GM23248 (cell line): ENCODE measurements at regions not wholly inside any gene's neighbourhood (a gene's known extent, or its start where the extent isn't known, plus 50 kb on each side); places are given as distances from the start of the nearest gene placed in this dataset.

Experiments
- EZH2 ChIP-seq: fragments of 200-600 bp; sonication (generic); IDR thresholded peaks from 2 replicates; pipeline ENCODE4 v1.6.1; 2018; ENCODE audit warnings: antibody characterized with exemption, mild to moderate bottlenecking; ENCODE audit not compliant: insufficient read depth, poor library complexity, severe bottlenecking
- EZH2phosphoT487 ChIP-seq: fragments of 200-600 bp; sonication (generic); IDR thresholded peaks from 2 replicates; pipeline ENCODE4 v1.6.1; 2018; ENCODE audit warnings: antibody characterized with exemption, moderate library complexity, mild to moderate bottlenecking, low read depth; ENCODE audit not compliant: insufficient read depth

DNA sequence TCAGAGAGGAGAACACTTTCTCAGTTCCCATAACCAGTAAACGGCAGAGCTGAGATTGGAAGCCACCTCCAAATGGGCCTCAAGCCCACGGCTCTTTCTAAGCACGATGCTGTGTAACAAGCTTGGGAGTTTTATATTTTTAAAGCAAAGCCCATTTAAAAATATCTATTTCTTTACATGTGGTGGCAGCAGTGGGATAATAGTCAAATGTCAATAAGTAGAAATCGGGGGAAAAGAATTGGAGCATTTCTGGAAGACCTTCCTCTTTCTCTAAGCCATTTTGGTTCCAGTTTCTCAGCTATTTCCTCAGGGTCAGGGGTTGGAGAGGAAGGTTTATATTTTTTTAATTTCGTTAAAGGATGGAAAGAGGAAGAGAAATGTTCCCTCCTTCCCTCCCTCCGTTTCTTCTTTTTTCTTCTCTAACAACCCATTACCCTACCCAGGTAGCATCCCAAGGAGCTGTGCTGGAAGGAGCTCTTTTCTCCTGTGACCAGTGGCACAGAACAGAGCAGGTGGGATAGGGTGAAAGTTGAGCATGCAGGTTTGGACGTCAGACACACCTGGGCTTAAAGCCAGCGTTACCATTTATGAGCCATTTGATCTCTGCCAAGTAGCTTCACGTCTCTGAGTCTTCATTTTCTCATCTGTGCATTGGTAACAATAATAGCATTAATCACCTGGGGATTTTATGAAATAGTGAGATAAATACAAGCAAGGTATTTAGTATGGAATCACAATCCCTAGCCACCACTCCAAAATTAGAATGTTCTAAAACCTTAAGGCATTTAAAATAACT is 515.7 kb downstream of the RPS24 start:
- TF ChIP-seq EZH2phosphoT487 (no peak), EZH2 (no peak)
